ACC112 (cell line): ENCODE measurements at regions not wholly inside any gene's neighbourhood (a gene's known extent, or its start where the extent isn't known, plus 50 kb on each side); places are given as distances from the start of the nearest gene placed in this dataset.

ENCODE experiments used
- H2AFZ ChIP-seq: fragments of 200-600 bp; sonication (generic); one replicate; pipeline ENCODE4 v1.6.0; 2017; ENCODE audit warnings: antibody characterized with exemption, low read length; ENCODE audit not compliant: unreplicated experiment
- H3K27ac ChIP-seq: fragments of 200-600 bp; sonication (generic); 2 replicates; pipeline ENCODE4 v1.5.1; 2014; ENCODE audit warnings: low read depth, mild to moderate bottlenecking, antibody characterized with exemption, low read length, moderate library complexity
- H3K27me3 ChIP-seq: fragments of 200-600 bp; sonication (generic); 2 replicates; pipeline ENCODE4 v1.6.1; 2014; ENCODE audit warnings: mild to moderate bottlenecking, antibody characterized with exemption, low read length, moderate library complexity, mixed read lengths; ENCODE audit not compliant: insufficient read depth
- H3K36me3 ChIP-seq: fragments of 200-600 bp; sonication (generic); 2 replicates; pipeline ENCODE4 v1.6.1; 2016; ENCODE audit warnings: mild to moderate bottlenecking, antibody characterized with exemption, low read length, moderate library complexity, mixed read lengths; ENCODE audit not compliant: insufficient read depth
- H3K4me1 ChIP-seq: fragments of 200-600 bp; sonication (generic); one replicate; pipeline ENCODE4 v1.6.1; 2016; ENCODE audit warnings: low read length, mixed read lengths; ENCODE audit not compliant: insufficient read depth, unreplicated experiment, control insufficient read depth
- H3K4me3 ChIP-seq: fragments of 200-600 bp; sonication (generic); 2 replicates; pipeline ENCODE4 v1.5.1; 2014; ENCODE audit warnings: mild to moderate bottlenecking, low read depth, low read length
- H3K79me2 ChIP-seq: fragments of 200-600 bp; sonication (generic); one replicate; pipeline ENCODE4 v1.6.0; 2016; ENCODE audit warnings: low read length; ENCODE audit not compliant: control insufficient read depth, unreplicated experiment, insufficient read depth

GRCh38 chr18:39692367-39693015, 2126.9 kb upstream of the CELF4 start:
- Histone ChIP-seq H3K4me1 (no peaks in the 10 kb centered on the region), H3K4me3 (no peak overlapping the region), H2AFZ (no peak overlapping the region), H3K27me3 (no peaks in the 10 kb centered on the region), H3K27ac (no peak overlapping the region), H3K36me3 (no peaks in the 10 kb centered on the region), H3K79me2 (no peaks in the 10 kb centered on the region)

GRCh38 chr18:39685303-39685902, 2119.8 kb upstream of the CELF4 start:
- no peaks in the 10 kb centered on the region for H3K4me1 ChIP-seq
- no peak overlapping the region for H3K27ac ChIP-seq
- H3K4me3 ChIP-seq: no peak overlapping the region
- no peaks in the 10 kb centered on the region for H3K79me2 ChIP-seq
- H3K36me3 ChIP-seq: no peaks in the 10 kb centered on the region
- H3K27me3 ChIP-seq: no peaks in the 10 kb centered on the region
- no peak overlapping the region for H2AFZ ChIP-seq

GRCh38 chr18:39681061-39681460, 2115.5 kb upstream of the CELF4 start:
- Histone ChIP-seq H3K27ac (no peak overlapping the region), H3K4me3 (no peak overlapping the region), H2AFZ (no peak overlapping the region), H3K79me2 (no peaks in the 10 kb centered on the region), H3K36me3 (no peaks in the 10 kb centered on the region), H3K27me3 (no peaks in the 10 kb centered on the region), H3K4me1 (peaks cover 2% of the 10 kb centered on the region)

GRCh38 chr18:39675906-39676305, 2110.3 kb upstream of the CELF4 start:
- H3K27ac ChIP-seq: peak overlapping the region; percentile 46; the same call in 1 of the 2 replicates
- no peaks in the 10 kb centered on the region for H3K27me3 ChIP-seq
- H2AFZ ChIP-seq: peak overlapping the region; percentile 80
- H3K4me3 ChIP-seq: no peak overlapping the region
- peaks cover 8% of the 10 kb centered on the region for H3K4me1 ChIP-seq
- no peaks in the 10 kb centered on the region for H3K79me2 ChIP-seq
- no peaks in the 10 kb centered on the region for H3K36me3 ChIP-seq

- H3K4me3 ChIP-seq: no peak overlapping the region
- H3K79me2 ChIP-seq: no peaks in the 10 kb centered on the region
- peak overlapping the region; percentile 80 for H2AFZ ChIP-seq
- H3K27ac ChIP-seq: peak overlapping the region; percentile 46; the same call in 1 of the 2 replicates
- peaks cover 8% of the 10 kb centered on the region for H3K4me1 ChIP-seq
- no peaks in the 10 kb centered on the region for H3K27me3 ChIP-seq
- no peaks in the 10 kb centered on the region for H3K36me3 ChIP-seq
Observed at GRCh38 chr18:39675368-39675767, 2109.8 kb upstream of the CELF4 start.

GRCh38 chr18:39672171-39672570, 2106.6 kb upstream of the CELF4 start:
- H3K27me3 ChIP-seq: no peaks in the 10 kb centered on the region
- H3K36me3 ChIP-seq: no peaks in the 10 kb centered on the region
- peaks cover 26% of the 10 kb centered on the region for H3K4me1 ChIP-seq
- H3K27ac ChIP-seq: no peak overlapping the region
- no peak overlapping the region for H2AFZ ChIP-seq
- H3K79me2 ChIP-seq: no peaks in the 10 kb centered on the region
- H3K4me3 ChIP-seq: no peak overlapping the region

GRCh38 chr18:39667905-39668304, 2102.3 kb upstream of the CELF4 start:
- no peaks in the 10 kb centered on the region for H3K36me3 ChIP-seq
- H3K4me1 ChIP-seq: peaks cover 18% of the 10 kb centered on the region
- H2AFZ ChIP-seq: no peak overlapping the region
- peak overlapping the region; percentile 36 for H3K27ac ChIP-seq
- no peak overlapping the region for H3K4me3 ChIP-seq
- no peaks in the 10 kb centered on the region for H3K27me3 ChIP-seq
- H3K79me2 ChIP-seq: no peaks in the 10 kb centered on the region

GRCh38 chr18:39666541-39666940, 2100.9 kb upstream of the CELF4 start:
- Histone ChIP-seq H3K4me1 (peaks cover 18% of the 10 kb centered on the region), H3K4me3 (no peak overlapping the region), H3K27ac (no peak overlapping the region), H3K27me3 (no peaks in the 10 kb centered on the region), H3K79me2 (no peaks in the 10 kb centered on the region), H3K36me3 (no peaks in the 10 kb centered on the region), H2AFZ (no peak overlapping the region)

GRCh38 chr18:39661856-39662366, 2096.3 kb upstream of the CELF4 start:
- H3K79me2 ChIP-seq: no peaks in the 10 kb centered on the region
- H3K27me3 ChIP-seq: no peaks in the 10 kb centered on the region
- no peak overlapping the region for H3K4me3 ChIP-seq
- H3K36me3 ChIP-seq: no peaks in the 10 kb centered on the region
- no peak overlapping the region for H2AFZ ChIP-seq
- no peak overlapping the region for H3K27ac ChIP-seq
- H3K4me1 ChIP-seq: peaks cover 5% of the 10 kb centered on the region

- no peaks in the 10 kb centered on the region for H3K36me3 ChIP-seq
Observed at GRCh38 chr18:39660141-39660540, 2094.5 kb upstream of the CELF4 start.

GRCh38 chr18:39655341-39655740, 2089.7 kb upstream of the CELF4 start:
- Histone ChIP-seq H3K27me3 (no peaks in the 10 kb centered on the region), H3K4me1 (peaks cover 5% of the 10 kb centered on the region), H3K79me2 (no peaks in the 10 kb centered on the region), H3K4me3 (no peak overlapping the region), H2AFZ (no peak overlapping the region), H3K36me3 (no peaks in the 10 kb centered on the region), H3K27ac (no peak overlapping the region)

More at GRCh38 chr18:39660141-39660540, 2094.5 kb upstream of the CELF4 start:
- Histone ChIP-seq H3K27ac (peak overlapping the region; percentile 10; the same call in 1 of the 2 replicates), H3K27me3 (no peaks in the 10 kb centered on the region), H3K4me1 (peaks cover 5% of the 10 kb centered on the region), H3K79me2 (no peaks in the 10 kb centered on the region), H2AFZ (no peak overlapping the region), H3K4me3 (no peak overlapping the region)
